ENCODE measurements at regions not wholly inside any gene's neighbourhood (a gene's known extent, or its start where the extent isn't known, plus 50 kb on each side); places are given as distances from the start of the nearest gene placed in this dataset.

DNA sequence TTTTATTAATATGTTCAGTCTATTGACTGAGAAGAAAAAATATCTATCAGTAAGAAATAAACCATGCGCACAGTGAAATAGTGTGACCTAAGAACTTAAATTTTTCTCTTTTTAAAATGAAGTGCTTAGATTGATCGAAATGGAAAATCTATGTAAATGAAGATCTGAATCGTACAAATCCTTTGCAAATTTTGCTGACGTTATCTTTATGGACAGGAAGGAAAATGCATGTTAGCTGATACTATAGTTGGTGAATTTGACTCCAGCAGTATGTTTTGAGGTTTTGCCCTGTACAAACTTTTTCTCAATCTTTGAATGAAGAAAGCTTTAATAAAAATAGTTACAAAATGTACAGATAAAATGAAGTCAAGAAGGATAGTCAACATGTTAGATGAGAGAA, 82.9 kb downstream of the NRN1 start:
- no peak for DNase-seq (ENCODE audit: low spot score)
- CTCF ChIA-PET, result interaction anchor here (0.7 kb wide), 1 partner anchor 118 kb away, joined by 3 read pairs; no protein-coding TSS in a partner anchor
- H3K27ac ChIP-seq, result no peak overlapping the region
- TF ChIP-seq, protein P1, sequence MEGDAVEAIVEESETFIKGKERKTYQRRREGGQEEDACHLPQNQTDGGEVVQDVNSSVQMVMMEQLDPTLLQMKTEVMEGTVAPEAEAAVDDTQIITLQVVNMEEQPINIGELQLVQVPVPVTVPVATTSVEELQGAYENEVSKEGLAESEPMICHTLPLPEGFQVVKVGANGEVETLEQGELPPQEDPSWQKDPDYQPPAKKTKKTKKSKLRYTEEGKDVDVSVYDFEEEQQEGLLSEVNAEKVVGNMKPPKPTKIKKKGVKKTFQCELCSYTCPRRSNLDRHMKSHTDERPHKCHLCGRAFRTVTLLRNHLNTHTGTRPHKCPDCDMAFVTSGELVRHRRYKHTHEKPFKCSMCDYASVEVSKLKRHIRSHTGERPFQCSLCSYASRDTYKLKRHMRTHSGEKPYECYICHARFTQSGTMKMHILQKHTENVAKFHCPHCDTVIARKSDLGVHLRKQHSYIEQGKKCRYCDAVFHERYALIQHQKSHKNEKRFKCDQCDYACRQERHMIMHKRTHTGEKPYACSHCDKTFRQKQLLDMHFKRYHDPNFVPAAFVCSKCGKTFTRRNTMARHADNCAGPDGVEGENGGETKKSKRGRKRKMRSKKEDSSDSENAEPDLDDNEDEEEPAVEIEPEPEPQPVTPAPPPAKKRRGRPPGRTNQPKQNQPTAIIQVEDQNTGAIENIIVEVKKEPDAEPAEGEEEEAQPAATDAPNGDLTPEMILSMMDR (conservative IDR thresholded peaks at IDR 0.05; ENCODE audit: low read depth), result no peak
- POLR2A ChIA-PET (ENCODE audit: low non-redundant PET), result no interaction called here

DNA sequence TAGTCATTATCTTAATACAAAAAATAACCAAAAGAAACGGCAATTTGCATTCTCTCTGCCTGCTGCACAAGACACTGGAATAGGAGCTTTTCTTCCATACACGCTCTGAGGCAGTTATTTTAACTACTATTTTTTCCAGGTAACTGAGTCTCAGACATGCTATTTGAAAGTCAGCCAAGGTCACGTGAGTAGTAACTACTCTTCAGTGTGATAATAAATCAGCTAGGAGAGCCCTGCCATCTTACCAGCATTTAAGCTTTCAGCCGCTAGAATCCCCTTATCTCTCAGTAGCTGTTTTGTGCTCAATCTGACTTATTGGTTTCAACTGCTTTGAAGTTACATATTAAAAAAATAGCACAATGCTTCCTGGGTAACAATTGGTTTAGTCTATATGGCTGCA, 84.5 kb downstream of the NRN1 start:
- ChIA-PET CTCF (no interaction called here), POLR2A (ENCODE audit: low non-redundant PET) (no interaction called here)
- H3K27ac ChIP-seq, result no peak overlapping the region
- TF ChIP-seq, protein P1 (conservative IDR thresholded peaks at IDR 0.05; ENCODE audit: low read depth), result no peak
- no peak for DNase-seq (ENCODE audit: low spot score)

DNA sequence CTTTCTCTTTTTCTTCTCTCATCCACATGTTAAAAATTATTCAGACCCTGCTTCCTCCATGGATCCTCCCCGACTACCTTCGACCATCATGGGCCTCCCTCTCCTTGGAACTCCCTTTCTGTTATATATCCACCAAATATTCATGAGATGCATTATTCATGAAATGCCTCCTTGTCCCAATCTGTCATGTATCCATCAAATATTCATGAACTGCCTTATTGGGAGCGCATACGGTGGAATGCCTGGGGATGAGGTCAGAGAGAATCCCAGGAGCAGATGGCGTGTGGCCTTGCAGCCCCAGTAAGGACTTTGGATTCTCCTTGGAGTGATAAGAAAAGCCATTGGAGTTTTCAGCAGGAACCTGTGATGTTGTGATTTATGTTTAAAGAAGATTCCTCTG, 97.0 kb downstream of the NRN1 start:
- DNase-seq (ENCODE audit: low spot score), result no peak
- ChIA-PET POLR2A (ENCODE audit: low non-redundant PET) (no interaction called here), CTCF (no interaction called here)
- TF ChIP-seq, protein P1 (conservative IDR thresholded peaks at IDR 0.05; ENCODE audit: low read depth), result no peak
- H3K27ac ChIP-seq, result no peak overlapping the region

DNA sequence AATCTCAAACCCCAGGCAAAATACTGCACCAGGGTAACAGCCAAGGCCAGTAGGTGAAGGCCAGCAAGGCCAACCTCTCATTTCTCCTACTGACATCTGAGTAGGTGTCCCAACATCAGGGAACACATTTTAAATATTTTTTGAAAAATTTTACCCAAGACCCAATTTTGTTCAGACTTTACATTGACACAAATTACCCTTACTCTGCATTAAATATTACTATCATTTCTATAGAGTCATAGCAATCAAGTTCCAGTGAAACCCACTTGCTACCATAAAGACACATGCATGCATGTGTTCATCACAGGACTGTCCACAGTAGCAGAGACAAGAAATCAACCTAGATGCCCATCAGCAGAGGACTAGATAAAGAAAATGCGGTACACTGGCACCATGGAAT, 99.9 kb downstream of the NRN1 start:
- ChIA-PET POLR2A (ENCODE audit: low non-redundant PET) (no interaction called here), CTCF (no interaction called here)
- DNase-seq (ENCODE audit: low spot score), result no peak
- TF ChIP-seq, protein P1 (conservative IDR thresholded peaks at IDR 0.05; ENCODE audit: low read depth), result no peak
- H3K27ac ChIP-seq, result no peak overlapping the region

DNA sequence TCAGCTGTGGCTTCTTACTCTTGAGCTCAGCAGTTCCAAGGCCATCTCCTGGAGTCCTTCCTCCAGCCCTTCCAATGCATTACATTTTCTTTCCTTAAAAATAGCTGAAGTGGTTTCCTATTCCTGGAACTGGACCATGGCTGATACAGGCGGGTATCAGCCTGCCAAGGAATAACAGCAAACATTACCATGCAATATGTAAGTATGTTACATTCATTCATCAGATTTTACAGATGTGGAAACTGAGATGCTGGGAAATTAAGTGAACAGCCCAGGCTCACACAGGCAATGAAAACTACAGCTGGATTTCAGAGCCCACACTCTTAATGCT, 100.4 kb downstream of the NRN1 start:
- no peak for DNase-seq (ENCODE audit: low spot score)
- POLR2A ChIA-PET (ENCODE audit: low non-redundant PET), result no interaction called here

DNA sequence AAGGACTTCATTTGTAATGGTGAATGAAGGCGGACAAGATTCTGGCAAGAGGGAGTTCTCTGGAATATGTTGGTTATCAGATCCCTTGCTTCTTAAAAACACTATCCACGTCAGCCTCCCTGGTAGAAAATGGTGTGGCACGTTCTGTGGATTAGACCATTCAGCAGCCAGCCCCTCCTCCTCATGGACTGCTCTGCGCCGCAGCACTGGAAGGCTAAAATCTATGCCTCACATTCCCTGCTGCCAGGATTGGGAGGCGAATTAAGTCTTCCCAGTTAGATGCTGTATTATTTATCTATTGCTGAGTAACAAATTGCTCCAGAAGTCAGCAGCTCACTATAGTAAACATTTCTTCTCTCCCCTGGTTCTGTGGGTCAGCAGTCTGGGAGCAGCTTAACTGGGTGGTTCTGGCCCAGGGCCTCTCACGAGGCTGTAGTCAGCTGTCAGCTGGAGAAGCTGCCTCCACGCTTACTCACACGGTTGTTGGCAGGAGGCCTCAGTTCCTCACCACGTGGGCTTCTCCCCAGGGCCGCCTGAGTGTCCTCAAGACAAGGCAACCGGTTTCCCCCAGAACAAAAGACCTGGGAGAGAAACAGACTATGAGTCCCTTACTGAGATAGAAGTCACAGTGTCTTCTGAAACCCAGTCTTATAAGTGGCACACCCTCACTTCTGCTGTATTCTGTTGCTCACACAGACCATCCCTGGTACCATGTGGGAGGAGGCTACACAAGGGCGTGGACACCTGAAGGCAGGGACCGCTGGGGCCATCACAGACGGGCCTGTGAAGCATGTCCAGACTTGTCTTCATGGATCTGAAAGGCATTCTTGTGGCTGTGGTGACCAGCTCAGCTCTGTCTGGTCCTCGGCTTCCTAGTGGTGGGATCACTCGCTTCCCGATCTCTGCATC, 101.0 kb downstream of the NRN1 start:
- ChIA-PET CTCF (no interaction called here), POLR2A (ENCODE audit: low non-redundant PET) (no interaction called here)
- peak overlapping the region; percentile 37 for H3K27ac ChIP-seq
- TF ChIP-seq, protein P1 (conservative IDR thresholded peaks at IDR 0.05; ENCODE audit: low read depth), result no peak
- peak; percentile 18 for DNase-seq (ENCODE audit: low spot score)

More for the DNA sequence above, 100.4 kb downstream of the NRN1 start:
- TF ChIP-seq, protein P1 (conservative IDR thresholded peaks at IDR 0.05; ENCODE audit: low read depth), result no peak
- peak overlapping the region; percentile 37; the same call in 1 of the 2 replicates for H3K27ac ChIP-seq
- CTCF ChIA-PET, result no interaction called here
